ENCODE measurements at regions not wholly inside any gene's neighbourhood (a gene's known extent, or its start where the extent isn't known, plus 50 kb on each side); places are given as distances from the start of the nearest gene placed in this dataset.

DNA sequence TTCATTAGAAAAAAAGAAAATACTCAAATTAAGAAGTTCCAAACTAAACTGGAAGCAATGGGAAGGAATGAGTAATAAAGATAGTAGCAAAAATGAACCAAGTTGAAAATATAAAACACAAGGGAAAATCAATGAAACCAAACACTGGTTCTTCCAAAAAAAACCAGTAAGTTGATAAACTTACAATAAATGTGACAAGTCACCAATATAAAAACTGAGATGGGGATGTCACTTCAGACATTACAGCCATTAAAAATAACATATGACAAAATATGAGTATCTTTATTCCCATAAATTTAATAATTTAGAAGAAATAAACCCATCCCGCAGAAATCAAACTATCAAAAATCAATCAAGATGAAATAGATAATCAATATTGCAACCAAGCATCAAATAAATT, 633.9 kb upstream of the RAB6C start:
- Histone ChIP-seq H3K4me1 (ENCODE audit: control insufficient read depth, extremely low read depth, insufficient read depth, low read length) (no peaks in the 10 kb centered on the region), H3K27ac (ENCODE audit: control insufficient read depth, insufficient read depth, low read length) (no peak overlapping the region), H3K9me3 (ENCODE audit: control insufficient read depth, low read depth, low read length) (no peaks in the 10 kb centered on the region), H3K4me3 (ENCODE audit: control insufficient read depth in 2 of 3, extremely low read depth in 1 of 3, insufficient read depth in 2 of 3, low read depth in 1 of 3, low read length in 3 of 3) (no peak overlapping the region), H3K27me3 (ENCODE audit: control insufficient read depth, extremely low read depth, insufficient read depth, low read length) (no peaks in the 10 kb centered on the region), H3K4me2 (ENCODE audit: control insufficient read depth, extremely low read depth, insufficient read depth, low read depth, low read length) (no peak overlapping the region), H4K20me1 (ENCODE audit: control insufficient read depth, extremely low read depth, insufficient read depth, low read length) (no peaks in the 10 kb centered on the region), H3K36me3 (ENCODE audit: control insufficient read depth in 2 of 2, extremely low read depth in 1 of 2, insufficient read depth in 2 of 2, low read length in 2 of 2) (no peaks in the 10 kb centered on the region), H3K9ac (ENCODE audit: control insufficient read depth, extremely low read depth, insufficient read depth, low read length) (no peak overlapping the region), H3K9me1 (ENCODE audit: control insufficient read depth, extremely low read depth, insufficient read depth, low read length) (no peaks in the 10 kb centered on the region), H3K79me2 (ENCODE audit: control insufficient read depth, insufficient read depth, low read length) (no peaks in the 10 kb centered on the region), H2AFZ (ENCODE audit: control insufficient read depth, low read length) (no peak overlapping the region)
- dilution Hi-C loops (cut with MboI; ENCODE audit: extremely low pct_ligation_motif_present, low sequenced_read_pairs) = no loop called here
- no peak for FAIRE-seq
- TF ChIP-seq EZH2 (IDR thresholded peaks at IDR 0.05; ENCODE audit: low read length) = no peak
- TF ChIP-seq, protein P1, sequence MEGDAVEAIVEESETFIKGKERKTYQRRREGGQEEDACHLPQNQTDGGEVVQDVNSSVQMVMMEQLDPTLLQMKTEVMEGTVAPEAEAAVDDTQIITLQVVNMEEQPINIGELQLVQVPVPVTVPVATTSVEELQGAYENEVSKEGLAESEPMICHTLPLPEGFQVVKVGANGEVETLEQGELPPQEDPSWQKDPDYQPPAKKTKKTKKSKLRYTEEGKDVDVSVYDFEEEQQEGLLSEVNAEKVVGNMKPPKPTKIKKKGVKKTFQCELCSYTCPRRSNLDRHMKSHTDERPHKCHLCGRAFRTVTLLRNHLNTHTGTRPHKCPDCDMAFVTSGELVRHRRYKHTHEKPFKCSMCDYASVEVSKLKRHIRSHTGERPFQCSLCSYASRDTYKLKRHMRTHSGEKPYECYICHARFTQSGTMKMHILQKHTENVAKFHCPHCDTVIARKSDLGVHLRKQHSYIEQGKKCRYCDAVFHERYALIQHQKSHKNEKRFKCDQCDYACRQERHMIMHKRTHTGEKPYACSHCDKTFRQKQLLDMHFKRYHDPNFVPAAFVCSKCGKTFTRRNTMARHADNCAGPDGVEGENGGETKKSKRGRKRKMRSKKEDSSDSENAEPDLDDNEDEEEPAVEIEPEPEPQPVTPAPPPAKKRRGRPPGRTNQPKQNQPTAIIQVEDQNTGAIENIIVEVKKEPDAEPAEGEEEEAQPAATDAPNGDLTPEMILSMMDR (optimal IDR thresholded peaks at IDR 0.05 in 1 of 3, IDR thresholded peaks at IDR 0.05 in 1 of 3, conservative IDR thresholded peaks at IDR 0.05 in 1 of 3; ENCODE audit: extremely low read depth in 1 of 3, insufficient read depth in 2 of 3, low read length in 3 of 3) = no peak
- no peak for DNase-seq (ENCODE audit: low read depth, low spot score)

GRCh38 chr2:129347486-129348217, 631.8 kb upstream of the RAB6C start:
- H3K9me3 ChIP-seq (ENCODE audit: control insufficient read depth, low read depth, low read length) = no peaks in the 10 kb centered on the region
- TF ChIP-seq, protein P1 (optimal IDR thresholded peaks at IDR 0.05 in 1 of 3, IDR thresholded peaks at IDR 0.05 in 1 of 3, conservative IDR thresholded peaks at IDR 0.05 in 1 of 3; ENCODE audit: extremely low read depth in 1 of 3, insufficient read depth in 2 of 3, low read length in 3 of 3) = no peak
- no peak for TF ChIP-seq EZH2 (IDR thresholded peaks at IDR 0.05; ENCODE audit: low read length)
- no peaks in the 10 kb centered on the region for H3K27me3 ChIP-seq (ENCODE audit: control insufficient read depth, extremely low read depth, insufficient read depth, low read length)
- no peak overlapping the region for H3K4me3 ChIP-seq (ENCODE audit: control insufficient read depth in 2 of 3, extremely low read depth in 1 of 3, insufficient read depth in 2 of 3, low read depth in 1 of 3, low read length in 3 of 3)
- H3K9ac ChIP-seq (ENCODE audit: control insufficient read depth, extremely low read depth, insufficient read depth, low read length) = no peak overlapping the region
- H3K36me3 ChIP-seq (ENCODE audit: control insufficient read depth in 2 of 2, extremely low read depth in 1 of 2, insufficient read depth in 2 of 2, low read length in 2 of 2) = no peaks in the 10 kb centered on the region
- no peak for DNase-seq (ENCODE audit: low read depth, low spot score)
- H3K4me2 ChIP-seq (ENCODE audit: control insufficient read depth, extremely low read depth, insufficient read depth, low read depth, low read length) = no peak overlapping the region
- no peak for FAIRE-seq
- no peaks in the 10 kb centered on the region for H3K9me1 ChIP-seq (ENCODE audit: control insufficient read depth, extremely low read depth, insufficient read depth, low read length)
- no peaks in the 10 kb centered on the region for H3K79me2 ChIP-seq (ENCODE audit: control insufficient read depth, insufficient read depth, low read length)
- no peak overlapping the region for H2AFZ ChIP-seq (ENCODE audit: control insufficient read depth, low read length)
- H3K27ac ChIP-seq (ENCODE audit: control insufficient read depth, insufficient read depth, low read length) = no peak overlapping the region
- H4K20me1 ChIP-seq (ENCODE audit: control insufficient read depth, extremely low read depth, insufficient read depth, low read length) = no peaks in the 10 kb centered on the region
- H3K4me1 ChIP-seq (ENCODE audit: control insufficient read depth, extremely low read depth, insufficient read depth, low read length) = no peaks in the 10 kb centered on the region
- dilution Hi-C loops (cut with MboI; ENCODE audit: extremely low pct_ligation_motif_present, low sequenced_read_pairs) = no loop called here
